ENCODE measurements at regions not wholly inside any gene's neighbourhood (a gene's known extent, or its start where the extent isn't known, plus 50 kb on each side); places are given as distances from the start of the nearest gene placed in this dataset.
A peak's percentile ranks its signal among the peaks of the same experiment; 100 is the strongest.

GRCh38 chr6:102717737-102718456, 1324.4 kb downstream of the GRIK2 start:
- H3K27me3 ChIP-seq = no peaks in the 10 kb centered on the region
- peak in 5 of 11 experiments; percentile 41 to 86 (median 52); a peak in 7 of 22 replicates for TF ChIP-seq Cebpa-rat (IDR thresholded peaks at IDR 0.05)
- no peaks in the 10 kb centered on the region for H3K9me3 ChIP-seq (replicated peaks in 1 of 11)
- H3K4me3 ChIP-seq = no peak overlapping the region
- no peaks in the 10 kb centered on the region for H4K20me1 ChIP-seq
- H3K4me2 ChIP-seq = no peak overlapping the region
- H3K9ac ChIP-seq = no peak overlapping the region
- H3K36me3 ChIP-seq = no peaks in the 10 kb centered on the region
- no peak overlapping the region for H3K27ac ChIP-seq
- H3K4me1 ChIP-seq = no peaks in the 10 kb centered on the region

GRCh38 chr6:102717252-102717651, 1323.7 kb downstream of the GRIK2 start:
- no peak for TF ChIP-seq Cebpa-rat (IDR thresholded peaks at IDR 0.05)
- Histone ChIP-seq H4K20me1 (no peaks in the 10 kb centered on the region), H3K4me2 (no peak overlapping the region), H3K27me3 (no peaks in the 10 kb centered on the region), H3K27ac (no peak overlapping the region), H3K9me3 (replicated peaks in 1 of 11) (no peaks in the 10 kb centered on the region), H3K4me3 (no peak overlapping the region), H3K4me1 (no peaks in the 10 kb centered on the region), H3K9ac (no peak overlapping the region), H3K36me3 (no peaks in the 10 kb centered on the region)

DNA sequence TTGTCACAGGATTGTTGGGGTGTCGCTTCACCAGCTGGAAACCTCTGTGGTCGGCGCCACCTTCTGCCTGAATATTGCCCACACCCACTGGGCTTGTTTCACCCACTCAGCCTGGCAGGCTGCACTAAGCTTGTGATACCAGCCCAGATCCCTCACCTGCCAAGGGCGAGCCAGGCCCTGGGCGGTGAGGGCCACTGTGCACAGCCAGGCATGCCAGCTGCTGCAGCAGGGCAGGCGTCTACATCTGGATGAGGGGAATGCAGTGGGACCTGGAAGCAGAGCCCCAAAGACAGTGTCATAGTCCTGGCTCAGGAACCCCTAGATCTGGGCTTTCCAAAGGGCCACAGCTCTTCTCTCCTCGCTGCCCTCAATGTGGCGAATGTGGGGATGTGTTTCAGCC, 1307.5 kb downstream of the GRIK2 start:
- Histone ChIP-seq H3K4me1 (no peaks in the 10 kb centered on the region), H3K9me3 (replicated peaks in 1 of 11) (no peaks in the 10 kb centered on the region), H3K9ac (no peak overlapping the region), H3K36me3 (no peaks in the 10 kb centered on the region), H4K20me1 (no peaks in the 10 kb centered on the region), H3K27me3 (no peaks in the 10 kb centered on the region), H3K4me2 (no peak overlapping the region), H3K27ac (no peak overlapping the region), H3K4me3 (no peak overlapping the region)
- no peak for TF ChIP-seq Cebpa-rat (IDR thresholded peaks at IDR 0.05)

DNA sequence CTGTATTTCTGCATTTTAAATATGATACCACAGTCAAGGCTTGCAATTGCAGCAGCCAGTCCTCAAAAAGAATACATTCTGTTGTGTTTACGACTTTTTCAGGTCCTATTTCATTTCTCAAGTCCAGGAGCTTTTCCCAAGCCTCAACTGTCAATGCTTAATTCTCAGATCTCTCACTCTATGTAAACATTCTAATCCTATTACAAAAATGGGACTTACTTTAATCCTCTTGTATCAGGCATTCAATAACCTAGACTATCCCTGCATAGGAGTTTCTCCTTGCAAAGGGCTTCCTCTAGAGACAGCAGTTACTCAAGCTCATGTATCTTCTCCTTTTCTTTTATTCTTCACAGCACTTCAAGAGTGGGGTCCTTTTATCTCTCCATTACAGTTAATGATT, 1293.0 kb downstream of the GRIK2 start:
- no peak overlapping the region for H3K4me2 ChIP-seq
- TF ChIP-seq Cebpa-rat (IDR thresholded peaks at IDR 0.05) = no peak
- H3K4me3 ChIP-seq = no peak overlapping the region
- H3K27me3 ChIP-seq = no peaks in the 10 kb centered on the region
- no peak overlapping the region for H3K9ac ChIP-seq
- H3K36me3 ChIP-seq = no peaks in the 10 kb centered on the region
- no peaks in the 10 kb centered on the region for H3K9me3 ChIP-seq (replicated peaks in 1 of 11)
- H3K4me1 ChIP-seq = no peaks in the 10 kb centered on the region
- no peaks in the 10 kb centered on the region for H4K20me1 ChIP-seq
- no peak overlapping the region for H3K27ac ChIP-seq

DNA sequence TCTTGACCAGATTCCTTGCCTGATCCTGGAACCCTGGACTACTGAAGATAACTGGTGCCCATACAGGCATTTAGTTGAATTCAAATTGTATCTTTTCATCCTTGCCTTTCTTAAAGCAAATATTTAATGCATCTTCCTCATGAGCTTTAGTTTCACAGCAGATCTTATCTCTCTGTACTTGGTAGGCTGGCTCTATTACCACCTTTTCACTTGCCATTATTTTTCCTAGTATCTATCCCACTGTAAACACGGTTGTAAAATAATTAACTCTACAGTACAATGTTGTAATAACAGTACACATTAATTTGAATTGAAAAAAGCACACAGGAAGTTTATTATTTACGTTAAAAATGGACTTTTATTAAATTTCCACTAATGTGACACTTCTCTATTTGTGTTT, 1286.9 kb downstream of the GRIK2 start:
- Histone ChIP-seq H3K4me3 (no peak overlapping the region), H3K9ac (no peak overlapping the region), H3K4me2 (no peak overlapping the region), H3K27ac (no peak overlapping the region), H3K4me1 (no peaks in the 10 kb centered on the region), H3K27me3 (no peaks in the 10 kb centered on the region), H3K36me3 (no peaks in the 10 kb centered on the region), H4K20me1 (no peaks in the 10 kb centered on the region), H3K9me3 (replicated peaks in 1 of 11) (no peaks in the 10 kb centered on the region)
- TF ChIP-seq Cebpa-rat (IDR thresholded peaks at IDR 0.05) = no peak

GRCh38 chr6:102679865-102680264, 1286.4 kb downstream of the GRIK2 start:
- H3K27ac ChIP-seq = no peak overlapping the region
- no peaks in the 10 kb centered on the region for H3K27me3 ChIP-seq
- no peaks in the 10 kb centered on the region for H3K9me3 ChIP-seq (replicated peaks in 1 of 11)
- no peak overlapping the region for H3K4me2 ChIP-seq
- H4K20me1 ChIP-seq = no peaks in the 10 kb centered on the region
- no peak overlapping the region for H3K4me3 ChIP-seq
- no peak for TF ChIP-seq Cebpa-rat (IDR thresholded peaks at IDR 0.05)
- no peaks in the 10 kb centered on the region for H3K4me1 ChIP-seq
- no peak overlapping the region for H3K9ac ChIP-seq
- no peaks in the 10 kb centered on the region for H3K36me3 ChIP-seq

DNA sequence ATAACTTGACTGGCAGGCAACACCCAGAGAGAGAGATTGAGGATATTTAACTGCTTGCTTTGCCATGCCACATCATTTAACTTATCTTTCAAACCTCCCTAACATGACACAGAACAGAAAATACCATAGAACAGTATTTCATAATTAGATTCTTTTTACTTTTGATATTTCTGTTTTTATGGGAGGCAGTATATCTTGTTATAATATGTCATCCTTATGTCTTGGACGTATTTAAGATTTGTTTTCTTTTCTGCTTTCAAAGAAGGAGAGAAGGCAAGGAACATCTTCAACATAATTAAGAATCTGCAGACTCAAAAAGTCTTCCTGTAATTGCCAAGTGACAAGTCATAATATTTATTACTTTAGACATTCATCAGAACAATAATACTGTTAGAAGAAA, 1283.7 kb downstream of the GRIK2 start:
- H3K4me1 ChIP-seq = no peaks in the 10 kb centered on the region
- no peak overlapping the region for H3K27ac ChIP-seq
- H3K9me3 ChIP-seq (replicated peaks in 1 of 11) = no peaks in the 10 kb centered on the region
- H3K9ac ChIP-seq = no peak overlapping the region
- H3K27me3 ChIP-seq = no peaks in the 10 kb centered on the region
- no peaks in the 10 kb centered on the region for H4K20me1 ChIP-seq
- H3K36me3 ChIP-seq = no peaks in the 10 kb centered on the region
- TF ChIP-seq Cebpa-rat (IDR thresholded peaks at IDR 0.05) = no peak
- H3K4me3 ChIP-seq = no peak overlapping the region
- H3K4me2 ChIP-seq = no peak overlapping the region

GRCh38 chr6:102670735-102671134, 1277.2 kb downstream of the GRIK2 start:
- Histone ChIP-seq H3K36me3 (no peaks in the 10 kb centered on the region), H3K27me3 (no peaks in the 10 kb centered on the region), H3K27ac (no peak overlapping the region), H3K9ac (no peak overlapping the region), H3K9me3 (replicated peaks in 1 of 11) (no peaks in the 10 kb centered on the region), H3K4me1 (no peaks in the 10 kb centered on the region), H3K4me2 (no peak overlapping the region), H3K4me3 (no peak overlapping the region), H4K20me1 (no peaks in the 10 kb centered on the region)
- no peak for TF ChIP-seq Cebpa-rat (IDR thresholded peaks at IDR 0.05)

GRCh38 chr6:102662851-102663250, 1269.3 kb downstream of the GRIK2 start:
- Histone ChIP-seq H3K9ac (no peak overlapping the region), H3K27ac (no peak overlapping the region), H3K9me3 (replicated peaks in 1 of 11) (no peaks in the 10 kb centered on the region), H3K4me1 (no peaks in the 10 kb centered on the region), H3K36me3 (no peaks in the 10 kb centered on the region), H3K4me2 (no peak overlapping the region), H3K27me3 (no peaks in the 10 kb centered on the region), H4K20me1 (no peaks in the 10 kb centered on the region), H3K4me3 (no peak overlapping the region)
- no peak for TF ChIP-seq Cebpa-rat (IDR thresholded peaks at IDR 0.05)

GRCh38 chr6:102660303-102660702, 1266.8 kb downstream of the GRIK2 start:
- H3K27ac ChIP-seq = no peak overlapping the region
- H3K36me3 ChIP-seq = no peaks in the 10 kb centered on the region
- H4K20me1 ChIP-seq = no peaks in the 10 kb centered on the region
- no peak overlapping the region for H3K9ac ChIP-seq
- H3K9me3 ChIP-seq (replicated peaks in 1 of 11) = no peaks in the 10 kb centered on the region
- H3K4me3 ChIP-seq = no peak overlapping the region
- no peaks in the 10 kb centered on the region for H3K27me3 ChIP-seq
- TF ChIP-seq Cebpa-rat (IDR thresholded peaks at IDR 0.05) = no peak
- no peak overlapping the region for H3K4me2 ChIP-seq
- H3K4me1 ChIP-seq = no peaks in the 10 kb centered on the region

Data from BLaER1 treated with 17β-estradiol and CSF1 and Interleukin-3, amounts not matched to agents 10 nM and 100 nM (cell line).